SK-N-SH treated with all-trans-retinoic acid at 6 μM for 48 hours (cell line): ENCODE measurements at regions not wholly inside any gene's neighbourhood (a gene's known extent, or its start where the extent isn't known, plus 50 kb on each side); places are given as distances from the start of the nearest gene placed in this dataset.

Source experiments
- ZFP30 ChIP-seq: fragments of 450-650 bp; formaldehyde crosslinking; IDR thresholded peaks from 2 replicates; pipeline ENCODE4 v1.5.0; 2022; ENCODE audit warnings: mild to moderate bottlenecking, moderate library complexity
- ZNF8 ChIP-seq: fragments of 450-650 bp; formaldehyde crosslinking; IDR thresholded peaks from 2 replicates; pipeline ENCODE4 v1.5.0; 2020; ENCODE audit warnings: mild to moderate bottlenecking, moderate library complexity

DNA sequence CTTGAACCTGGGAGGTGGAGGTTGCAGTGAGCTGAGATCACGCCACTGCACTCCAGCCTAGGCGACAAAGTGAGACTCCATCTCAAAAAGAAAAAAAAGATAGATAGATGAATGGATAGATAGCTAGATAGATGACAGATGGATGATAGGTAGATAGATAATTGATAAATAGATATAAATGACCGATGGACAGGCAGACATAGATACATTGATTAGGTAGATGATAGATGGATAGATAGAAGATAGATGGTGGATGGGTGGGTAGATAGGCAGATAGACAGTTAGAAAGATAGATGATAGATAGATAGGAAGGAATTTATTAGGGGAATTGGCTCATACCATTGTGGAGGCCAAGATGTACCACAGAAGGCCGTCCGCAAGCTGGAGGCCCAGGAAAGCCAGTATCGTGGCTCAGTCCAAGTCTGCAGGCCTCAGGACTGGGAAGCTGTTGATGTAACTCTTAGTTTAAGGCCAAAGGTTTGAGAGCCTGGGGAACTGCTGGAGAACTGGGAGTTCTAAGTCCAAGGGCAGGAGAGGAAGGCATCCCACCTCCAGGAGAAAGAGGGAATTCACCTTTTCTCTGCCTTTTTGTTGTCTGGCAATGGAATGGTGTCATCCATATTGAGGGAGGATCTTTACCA lies 156.1 kb downstream of the SEC14L1 start:
- TF ChIP-seq ZNF8 (CRISPR knock-in tag) (no peak), ZFP30 (CRISPR knock-in tag) (no peak)
